Adipocyte (in vitro differentiated cells): ENCODE measurements at regions not wholly inside any gene's neighbourhood (a gene's known extent, or its start where the extent isn't known, plus 50 kb on each side); places are given as distances from the start of the nearest gene placed in this dataset.

Experiments used
- DNase-seq: peaks from one replicate; pipeline ENCODE4 v3.0.0-alpha.2; 2015; ENCODE audit warnings: low read depth
- H3K27me3 ChIP-seq: replicated peaks from 2 replicates; pipeline ENCODE4 v1.7.0; 2013; ENCODE audit warnings: mild to moderate bottlenecking, low read length, moderate library complexity; ENCODE audit not compliant: control insufficient read depth, insufficient read depth
- H3K36me3 ChIP-seq: 2 replicates; pipeline ENCODE4 v1.7.0; 2013; ENCODE audit warnings: low read length, mild to moderate bottlenecking, moderate library complexity; ENCODE audit not compliant: control insufficient read depth, insufficient read depth, severe bottlenecking
- H3K4me1 ChIP-seq: 2 replicates; pipeline ENCODE4 v1.7.0; 2013; ENCODE audit warnings: mild to moderate bottlenecking, low read length, moderate library complexity; ENCODE audit not compliant: control insufficient read depth, insufficient read depth
- H3K4me3 ChIP-seq: 2 replicates; pipeline ENCODE4 v1.7.0; 2013; ENCODE audit warnings: mild to moderate bottlenecking, low read length, moderate library complexity
- H3K9ac ChIP-seq: 2 replicates; pipeline ENCODE4 v1.7.0; 2013; ENCODE audit warnings: mild to moderate bottlenecking, low read length, moderate library complexity
- H3K9me3 ChIP-seq: 2 replicates; pipeline ENCODE4 v1.7.0; 2013; ENCODE audit warnings: mild to moderate bottlenecking, low read length, moderate library complexity; ENCODE audit not compliant: control insufficient read depth

DNA sequence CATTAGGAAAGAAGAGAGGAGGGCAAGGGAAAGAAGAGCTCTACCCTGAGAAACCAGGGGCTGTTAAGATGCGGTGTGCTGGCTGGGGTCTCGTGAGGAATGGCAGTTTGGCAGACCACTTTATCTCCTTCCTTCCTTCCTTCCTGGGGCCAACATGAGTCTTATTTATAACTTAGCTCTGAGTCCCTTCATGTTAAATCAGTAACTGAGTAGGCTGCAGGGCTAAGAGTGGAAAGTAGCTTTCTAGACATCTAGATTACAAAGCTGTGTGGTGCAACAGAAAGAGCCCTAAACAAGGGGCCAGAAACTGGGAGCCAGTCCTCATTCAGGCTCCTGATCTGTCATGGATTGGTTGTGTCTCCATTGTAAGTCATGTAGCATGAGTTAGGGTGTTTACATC is 135.4 kb upstream of the DUSP10 start:
- Histone ChIP-seq H3K27me3 (no peaks in the 10 kb centered on the region), H3K9ac (no peak overlapping the region), H3K4me3 (no peak overlapping the region), H3K36me3 (no peaks in the 10 kb centered on the region), H3K9me3 (no peaks in the 10 kb centered on the region), H3K4me1 (peaks cover 59% of the 10 kb centered on the region)
- DNase-seq, result no peak

GRCh38 chr1:221875004-221875330 is 133.1 kb upstream of the DUSP10 start:
- Histone ChIP-seq H3K9me3 (no peaks in the 10 kb centered on the region), H3K4me1 (peaks cover 40% of the 10 kb centered on the region), H3K9ac (peak overlapping the region; percentile 62), H3K27me3 (no peaks in the 10 kb centered on the region), H3K36me3 (no peaks in the 10 kb centered on the region), H3K4me3 (no peak overlapping the region)
- no peak for DNase-seq

DNA sequence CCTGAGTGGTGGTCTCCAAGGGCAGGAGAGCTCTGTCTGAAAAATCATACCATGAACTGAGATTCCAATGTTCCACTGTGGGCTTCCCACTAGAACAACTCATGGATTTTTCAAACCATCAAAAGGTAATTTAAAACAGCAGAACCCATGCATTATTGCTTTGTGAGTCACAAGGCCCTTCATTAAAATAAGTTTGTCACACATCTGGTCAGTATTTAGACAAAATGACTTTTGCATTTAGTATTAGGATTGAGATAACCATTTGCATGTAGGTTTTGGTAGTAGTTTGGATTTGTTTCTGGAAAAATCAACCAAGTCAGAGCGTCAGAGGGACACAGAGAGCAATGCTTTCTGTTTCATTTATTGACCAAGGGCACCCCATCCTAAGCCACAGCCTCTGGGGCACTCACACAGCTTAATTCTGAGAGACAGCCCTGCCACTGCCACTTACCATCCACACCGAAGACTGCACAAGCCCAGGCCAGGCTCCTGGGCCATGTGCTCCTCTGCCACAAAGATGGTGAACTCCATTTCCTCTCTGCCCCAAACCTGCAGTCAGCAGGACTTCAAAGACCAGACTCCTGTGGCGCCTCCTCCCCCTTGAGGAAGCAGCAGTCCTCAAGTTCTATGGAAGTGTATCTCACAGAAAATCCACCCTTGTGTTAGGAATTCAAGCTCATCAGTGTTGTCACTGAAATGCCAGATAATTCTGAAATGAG is 132.6 kb upstream of the DUSP10 start:
- Histone ChIP-seq H3K27me3 (no peaks in the 10 kb centered on the region), H3K9me3 (no peaks in the 10 kb centered on the region), H3K4me3 (no peak overlapping the region), H3K4me1 (peaks cover 40% of the 10 kb centered on the region), H3K9ac (peak overlapping the region; percentile 62), H3K36me3 (no peaks in the 10 kb centered on the region)
- DNase-seq, result peak; percentile 78

DNA sequence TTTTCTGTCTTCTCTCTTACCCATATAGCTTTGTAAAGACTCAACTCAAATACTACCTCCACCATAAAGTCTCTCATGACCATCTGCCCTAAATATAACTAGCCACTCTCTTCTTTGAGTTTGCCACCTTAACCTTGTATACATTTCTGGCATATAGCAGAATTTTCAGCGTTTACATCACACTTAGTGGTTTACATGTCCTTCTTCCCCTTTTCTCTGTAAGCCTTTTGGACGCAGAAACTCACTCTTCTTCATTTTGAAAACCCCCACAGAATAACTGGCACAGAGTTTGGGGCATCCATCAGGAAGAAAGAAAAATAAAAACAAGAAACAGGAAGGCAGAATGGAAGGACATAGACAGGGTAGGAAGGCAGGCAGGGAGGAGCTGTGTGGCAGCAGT is 131.8 kb upstream of the DUSP10 start:
- H3K9me3 ChIP-seq, result no peaks in the 10 kb centered on the region
- no peaks in the 10 kb centered on the region for H3K27me3 ChIP-seq
- no peak overlapping the region for H3K4me3 ChIP-seq
- DNase-seq, result no peak
- H3K9ac ChIP-seq, result peak overlapping the region; percentile 62
- H3K4me1 ChIP-seq, result peaks cover 40% of the 10 kb centered on the region
- no peaks in the 10 kb centered on the region for H3K36me3 ChIP-seq

GRCh38 chr1:221871056-221871455 is 129.2 kb upstream of the DUSP10 start:
- Histone ChIP-seq H3K4me3 (no peak overlapping the region), H3K36me3 (no peaks in the 10 kb centered on the region), H3K27me3 (no peaks in the 10 kb centered on the region), H3K9me3 (no peaks in the 10 kb centered on the region), H3K4me1 (peaks cover 38% of the 10 kb centered on the region), H3K9ac (peak overlapping the region; percentile 26)
- no peak for DNase-seq

DNA sequence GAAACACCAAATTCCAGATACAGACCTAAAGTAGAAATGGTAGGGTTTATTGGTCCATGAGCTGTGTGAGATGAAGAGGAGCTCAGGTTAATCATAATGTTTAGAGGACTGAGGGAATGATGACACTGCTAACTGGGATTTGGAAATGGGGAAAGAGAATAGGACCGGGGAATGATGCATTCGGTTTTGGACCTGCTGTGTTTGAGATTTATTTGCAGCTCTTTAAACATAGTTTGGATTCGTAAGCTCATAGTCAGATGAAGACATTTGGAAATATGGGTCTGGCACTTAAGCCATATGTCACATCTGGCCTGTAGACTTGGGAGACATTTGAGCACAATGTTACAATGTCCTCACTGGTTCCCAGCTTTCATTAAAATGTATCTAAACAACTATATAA is 127.9 kb upstream of the DUSP10 start:
- no peaks in the 10 kb centered on the region for H3K9me3 ChIP-seq
- H3K9ac ChIP-seq, result peak overlapping the region; percentile 84
- no peak for DNase-seq
- H3K36me3 ChIP-seq, result no peaks in the 10 kb centered on the region
- peaks cover 36% of the 10 kb centered on the region for H3K4me1 ChIP-seq
- no peaks in the 10 kb centered on the region for H3K27me3 ChIP-seq
- H3K4me3 ChIP-seq, result no peak overlapping the region

- Histone ChIP-seq H3K9ac (peak overlapping the region; percentile 84), H3K27me3 (no peaks in the 10 kb centered on the region)
These were observed 126.9 kb upstream of the DUSP10 start for GRCh38 chr1:221868593-221869303.

GRCh38 chr1:221867003-221867402 is 125.1 kb upstream of the DUSP10 start:
- H3K27me3 ChIP-seq, result no peaks in the 10 kb centered on the region
- no peak overlapping the region for H3K9ac ChIP-seq
- H3K4me1 ChIP-seq, result peaks cover 24% of the 10 kb centered on the region
- no peaks in the 10 kb centered on the region for H3K36me3 ChIP-seq
- no peak overlapping the region for H3K4me3 ChIP-seq
- DNase-seq, result no peak
- H3K9me3 ChIP-seq, result no peaks in the 10 kb centered on the region

More at GRCh38 chr1:221868593-221869303, 126.9 kb upstream of the DUSP10 start:
- peak; percentile 78 for DNase-seq
- no peak overlapping the region for H3K4me3 ChIP-seq
- H3K4me1 ChIP-seq, result peaks cover 26% of the 10 kb centered on the region
- no peaks in the 10 kb centered on the region for H3K36me3 ChIP-seq
- H3K9me3 ChIP-seq, result no peaks in the 10 kb centered on the region

DNA sequence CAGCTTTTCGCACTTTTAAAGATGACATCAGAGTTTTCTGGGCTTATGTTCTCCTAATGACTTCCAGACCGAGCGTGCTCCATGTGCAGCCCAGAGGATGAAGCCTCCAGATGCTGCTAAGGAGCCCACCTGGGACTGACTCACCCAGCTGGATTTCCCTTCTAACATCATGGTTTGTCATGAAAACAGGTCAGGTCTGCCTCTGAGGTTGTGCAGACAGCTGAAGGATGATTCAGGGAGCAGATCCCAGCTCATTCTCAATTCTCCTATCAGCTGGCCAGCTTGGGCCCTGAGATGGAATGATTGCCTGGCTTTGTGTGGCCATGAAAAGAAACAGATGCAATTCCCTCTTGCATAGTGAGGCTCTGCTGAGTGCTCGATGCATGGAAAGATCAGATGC is 123.9 kb upstream of the DUSP10 start:
- H3K36me3 ChIP-seq, result no peaks in the 10 kb centered on the region
- no peaks in the 10 kb centered on the region for H3K9me3 ChIP-seq
- no peak overlapping the region for H3K9ac ChIP-seq
- no peak for DNase-seq
- no peak overlapping the region for H3K4me3 ChIP-seq
- no peaks in the 10 kb centered on the region for H3K27me3 ChIP-seq
- peaks cover 24% of the 10 kb centered on the region for H3K4me1 ChIP-seq

DNA sequence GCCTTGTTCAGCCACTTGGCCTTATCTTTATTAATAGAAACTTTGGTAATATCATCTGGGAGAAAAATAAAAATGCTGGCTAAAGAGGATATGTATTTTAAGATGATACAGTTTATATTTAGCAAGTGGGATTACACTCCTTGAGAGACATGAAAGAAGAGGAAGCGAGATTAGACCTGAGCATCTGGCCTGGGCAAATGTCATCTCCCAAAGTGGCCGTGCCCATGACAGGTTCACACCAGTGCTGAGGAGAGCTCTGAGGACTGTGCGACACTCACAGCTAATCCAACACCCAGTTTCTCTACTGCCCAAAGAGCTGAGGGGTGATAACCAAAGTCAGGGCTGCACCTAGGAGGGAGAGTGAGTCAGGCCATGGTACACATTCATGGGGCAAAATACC is 121.7 kb upstream of the DUSP10 start:
- DNase-seq, result no peak
- Histone ChIP-seq H3K36me3 (no peaks in the 10 kb centered on the region), H3K4me1 (peaks cover 14% of the 10 kb centered on the region), H3K9me3 (no peaks in the 10 kb centered on the region), H3K4me3 (no peak overlapping the region), H3K9ac (no peak overlapping the region), H3K27me3 (no peaks in the 10 kb centered on the region)

GRCh38 chr1:221862971-221863370 is 121.1 kb upstream of the DUSP10 start:
- Histone ChIP-seq H3K4me3 (no peak overlapping the region), H3K36me3 (no peaks in the 10 kb centered on the region), H3K9ac (no peak overlapping the region), H3K4me1 (peaks cover 9% of the 10 kb centered on the region), H3K27me3 (no peaks in the 10 kb centered on the region), H3K9me3 (no peaks in the 10 kb centered on the region)
- no peak for DNase-seq
